H9 (cell line): ENCODE measurements at regions not wholly inside any gene's neighbourhood (a gene's known extent, or its start where the extent isn't known, plus 50 kb on each side); places are given as distances from the start of the nearest gene placed in this dataset.

Experiments used
- DNase-seq: peaks from one replicate; pipeline ENCODE4 v3.0.0-alpha.2; 2017
- H2AFZ ChIP-seq: one replicate; pipeline ENCODE4 v1.6.1; 2013; ENCODE audit warnings: mild to moderate bottlenecking, low read length, control low read depth, moderate library complexity
- H2AK5ac ChIP-seq: 2 replicates; pipeline ENCODE4 v1.6.1; 2013; ENCODE audit warnings: low read length, control low read depth, mixed read lengths; ENCODE audit not compliant: insufficient read length
- H2BK120ac ChIP-seq: one replicate; pipeline ENCODE4 v1.6.1; 2013; ENCODE audit warnings: low read depth, mild to moderate bottlenecking, low read length, control low read depth, inconsistent platforms; ENCODE audit not compliant: poor library complexity, severe bottlenecking
- H2BK12ac ChIP-seq: 2 replicates; pipeline ENCODE4 v1.6.1; 2013; ENCODE audit warnings: low read length, control low read depth, mixed read lengths, low read depth; ENCODE audit not compliant: insufficient read length
- H2BK15ac ChIP-seq: 2 replicates; pipeline ENCODE4 v1.6.1; 2013; ENCODE audit warnings: low read depth, low read length, control low read depth
- H2BK20ac ChIP-seq: one replicate; pipeline ENCODE4 v1.6.1; 2013; ENCODE audit warnings: low read depth, mild to moderate bottlenecking, low read length, control low read depth, inconsistent platforms; ENCODE audit not compliant: poor library complexity, severe bottlenecking
- H2BK5ac ChIP-seq: 2 replicates; pipeline ENCODE4 v1.6.1; 2013; ENCODE audit warnings: low read length, control low read depth, mixed read lengths; ENCODE audit not compliant: insufficient read length
- H3K14ac ChIP-seq: 2 replicates; pipeline ENCODE4 v1.6.1; 2013; ENCODE audit warnings: low read length, control low read depth; ENCODE audit not compliant: insufficient read depth
- H3K18ac ChIP-seq: 2 replicates; pipeline ENCODE4 v1.6.1; 2013; ENCODE audit warnings: low read depth, mild to moderate bottlenecking, mixed read lengths, low read length, control low read depth; ENCODE audit not compliant: insufficient read length
- H3K23ac ChIP-seq: 2 replicates; pipeline ENCODE4 v1.6.1; 2013; ENCODE audit warnings: low read length, control low read depth, mixed read lengths, low read depth; ENCODE audit not compliant: insufficient read length
- H3K23me2 ChIP-seq: 2 replicates; pipeline ENCODE4 v1.6.1; 2013; ENCODE audit warnings: low read depth, mild to moderate bottlenecking, mixed read lengths, low read length, control low read depth; ENCODE audit not compliant: insufficient read length, poor library complexity, severe bottlenecking
- H3K27ac ChIP-seq: 2 replicates; pipeline ENCODE4 v1.5.1; 2013; ENCODE audit warnings: low read length, control low read depth, mixed read lengths, low read depth; ENCODE audit not compliant: insufficient read length
- H3K27me3 ChIP-seq: 2 replicates; pipeline ENCODE4 v1.6.1; 2013; ENCODE audit warnings: low read length, control low read depth, inconsistent platforms; ENCODE audit not compliant: insufficient read depth
- H3K4ac ChIP-seq: 2 replicates; pipeline ENCODE4 v1.6.1; 2013; ENCODE audit warnings: low read depth, mild to moderate bottlenecking, control low read depth, inconsistent platforms, low read length, moderate library complexity
- H3K4me1 ChIP-seq: 2 replicates; pipeline ENCODE4 v1.6.1; 2013; ENCODE audit warnings: low read length, control low read depth, inconsistent platforms; ENCODE audit not compliant: insufficient read depth
- H3K4me2 ChIP-seq: 2 replicates; pipeline ENCODE4 v1.6.1; 2013; ENCODE audit warnings: low read length, control low read depth, mixed read lengths; ENCODE audit not compliant: insufficient read length, insufficient read depth
- H3K56ac ChIP-seq: 2 replicates; pipeline ENCODE4 v1.6.1; 2013; ENCODE audit warnings: low read depth, mild to moderate bottlenecking, mixed read lengths, low read length, control low read depth; ENCODE audit not compliant: insufficient read length
- H3K79me1 ChIP-seq: 2 replicates; pipeline ENCODE4 v1.6.1; 2013; ENCODE audit warnings: low read depth, mild to moderate bottlenecking, moderate library complexity, low read length, control low read depth, inconsistent platforms; ENCODE audit not compliant: insufficient read depth, poor library complexity, severe bottlenecking
- H3K79me2 ChIP-seq: 2 replicates; pipeline ENCODE4 v1.6.1; 2013; ENCODE audit warnings: low read length, control low read depth, inconsistent platforms; ENCODE audit not compliant: insufficient read depth
- H3K9ac ChIP-seq: 2 replicates; pipeline ENCODE4 v1.6.1; 2013; ENCODE audit warnings: low read length, control low read depth, mixed read lengths; ENCODE audit not compliant: insufficient read length; ENCODE audit errors: extremely low read depth
- H3K9me3 ChIP-seq: one replicate; pipeline ENCODE4 v1.6.1; 2013; ENCODE audit warnings: low read depth, low read length, inconsistent platforms; ENCODE audit not compliant: control insufficient read depth
- H3T11ph ChIP-seq: one replicate; pipeline ENCODE4 v1.6.1; 2013; ENCODE audit warnings: mild to moderate bottlenecking, low read length, control low read depth, inconsistent platforms
- H4K20me1 ChIP-seq: one replicate; pipeline ENCODE4 v1.6.1; 2013; ENCODE audit not compliant: control insufficient read depth, insufficient read length, insufficient read depth
- H4K5ac ChIP-seq: 2 replicates; pipeline ENCODE4 v1.6.1; 2013; ENCODE audit warnings: low read depth, mild to moderate bottlenecking, mixed read lengths, low read length, control low read depth; ENCODE audit not compliant: insufficient read length
- H4K8ac ChIP-seq: replicated peaks from 2 replicates; pipeline ENCODE4 v1.6.1; 2013; ENCODE audit warnings: low read length, control low read depth, mixed read lengths, low read depth; ENCODE audit not compliant: insufficient read length
- H4K91ac ChIP-seq: 2 replicates; pipeline ENCODE4 v1.6.1; 2013; ENCODE audit warnings: low read depth, mild to moderate bottlenecking, moderate library complexity, mixed read lengths, low read length, control low read depth; ENCODE audit not compliant: insufficient read length
- H3K27ac Mint-ChIP-seq, 3 experiments: 2 replicates in 2 of 3; 3 replicates in 1 of 3; pipeline ENCODE4 v1.8.0; 2020 to 2021; ENCODE audit warnings: mixed read lengths in 3 of 3, mild to moderate bottlenecking in 1 of 3, moderate library complexity in 1 of 3
- H3K27me3 Mint-ChIP-seq: 2 replicates; pipeline ENCODE4 v1.8.0; 2021; ENCODE audit warnings: low read depth, mild to moderate bottlenecking, moderate library complexity, mixed read lengths
- H3K36me3 Mint-ChIP-seq, 3 experiments: 2 replicates in 2 of 3; 3 replicates in 1 of 3; pipeline ENCODE4 v1.8.0; 2020 to 2021; ENCODE audit warnings: low read depth in 3 of 3, mixed read lengths in 3 of 3; ENCODE audit not compliant: insufficient read depth in 1 of 3
- H3K4me1 Mint-ChIP-seq, 2 experiments: 2 replicates each; pipeline ENCODE4 v1.8.0; 2020; ENCODE audit warnings: mixed read lengths in 2 of 2
- H3K4me3 Mint-ChIP-seq, 2 experiments: 2 replicates in 1 of 2; 3 replicates in 1 of 2; pipeline ENCODE4 v1.8.0; 2020 to 2021; ENCODE audit warnings: mild to moderate bottlenecking in 2 of 2, mixed read lengths in 2 of 2, moderate library complexity in 1 of 2
- H3K9me3 Mint-ChIP-seq, 2 experiments: 2 replicates in 1 of 2; 3 replicates in 1 of 2; pipeline ENCODE4 v1.8.0; 2020; ENCODE audit warnings: mild to moderate bottlenecking in 2 of 2, mixed read lengths in 2 of 2, moderate library complexity in 1 of 2
- WGBS: extraction: QIAGEN DNeasy Blood & Tissue Kit; methylation state at CpG from one replicate; pipeline ENCODE4 v1.1.7; 2013; ENCODE audit warnings: missing lambda C conversion rate, low lambda C conversion rate, mixed read lengths; ENCODE audit not compliant: insufficient read length; ENCODE audit errors: extremely low coverage; 5-methylcytosine and 5-hydroxymethylcytosine counted together
- TF ChIP-seq, protein P1 (sequence below): fragments of 200-600 bp; sonication (generic); conservative IDR thresholded peaks from 3 replicates; pipeline ENCODE4 v1.8.0; 2021; ENCODE audit warnings: antibody characterized with exemption, mild to moderate bottlenecking

DNA sequence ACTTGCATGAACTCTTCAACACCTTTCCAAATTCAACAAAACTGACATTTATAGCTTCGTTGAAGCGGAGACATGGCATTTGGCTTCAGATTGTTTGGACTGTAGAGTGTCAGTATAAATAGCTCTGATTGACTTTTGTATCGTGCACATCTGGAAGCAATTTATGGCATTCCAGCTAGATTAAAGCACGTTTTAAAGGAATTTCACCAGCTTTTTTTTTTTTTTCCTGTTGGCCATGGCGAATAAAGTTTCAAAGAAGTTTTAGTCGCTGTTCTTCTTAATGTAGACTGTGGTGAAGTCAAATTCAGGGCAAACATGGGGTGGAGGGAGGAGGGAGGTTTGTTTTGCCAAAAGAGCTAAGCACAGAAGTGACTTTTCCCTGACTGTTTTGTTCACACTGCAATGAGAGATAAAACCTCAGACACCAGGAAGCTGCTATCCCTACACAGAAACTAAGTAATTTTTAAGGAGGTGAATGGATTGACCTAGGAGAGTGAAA lies 391.0 kb upstream of the RARB start:
- no peaks in the 10 kb centered on the region for H3K9me3 Mint-ChIP-seq
- Histone ChIP-seq H3K4ac (no peak overlapping the region), H2AFZ (no peak overlapping the region)

More for the DNA sequence above, 391.0 kb upstream of the RARB start:
- Histone ChIP-seq H4K5ac (no peak overlapping the region), H4K8ac (no peak overlapping the region), H3K9ac (no peak overlapping the region), H3K4me1 (no peaks in the 10 kb centered on the region), H2BK15ac (no peak overlapping the region), H3K23me2 (no peaks in the 10 kb centered on the region), H3K79me2 (no peaks in the 10 kb centered on the region), H3K14ac (no peak overlapping the region), H2BK5ac (no peak overlapping the region), H2AK5ac (no peak overlapping the region), H4K91ac (no peak overlapping the region), H2BK20ac (no peak overlapping the region), H3K9me3 (no peaks in the 10 kb centered on the region), H3K18ac (no peak overlapping the region), H3K56ac (no peak overlapping the region), H3K27me3 (no peaks in the 10 kb centered on the region), H3K4me2 (no peak overlapping the region), H4K20me1 (no peaks in the 10 kb centered on the region), H3K27ac (no peak overlapping the region), H3T11ph (no peak overlapping the region), H3K23ac (no peak overlapping the region), H2BK120ac (no peak overlapping the region), H3K79me1 (no peaks in the 10 kb centered on the region), H2BK12ac (no peak overlapping the region)
- no peak overlapping the region for H3K4me3 Mint-ChIP-seq
- peaks cover 0 to 2% of the 10 kb centered on the region in 2 experiments; a peak in 1 of 4 replicates for H3K4me1 Mint-ChIP-seq
- no peak overlapping the region for H3K27ac Mint-ChIP-seq
- peaks cover 2% of the 10 kb centered on the region; the same call in 1 of the 2 replicates for H3K27me3 Mint-ChIP-seq
- DNase-seq, result no peak
- WGBS, result no CpG with 5 or more reads among the region's 6 CpGs
- TF ChIP-seq, protein P1, sequence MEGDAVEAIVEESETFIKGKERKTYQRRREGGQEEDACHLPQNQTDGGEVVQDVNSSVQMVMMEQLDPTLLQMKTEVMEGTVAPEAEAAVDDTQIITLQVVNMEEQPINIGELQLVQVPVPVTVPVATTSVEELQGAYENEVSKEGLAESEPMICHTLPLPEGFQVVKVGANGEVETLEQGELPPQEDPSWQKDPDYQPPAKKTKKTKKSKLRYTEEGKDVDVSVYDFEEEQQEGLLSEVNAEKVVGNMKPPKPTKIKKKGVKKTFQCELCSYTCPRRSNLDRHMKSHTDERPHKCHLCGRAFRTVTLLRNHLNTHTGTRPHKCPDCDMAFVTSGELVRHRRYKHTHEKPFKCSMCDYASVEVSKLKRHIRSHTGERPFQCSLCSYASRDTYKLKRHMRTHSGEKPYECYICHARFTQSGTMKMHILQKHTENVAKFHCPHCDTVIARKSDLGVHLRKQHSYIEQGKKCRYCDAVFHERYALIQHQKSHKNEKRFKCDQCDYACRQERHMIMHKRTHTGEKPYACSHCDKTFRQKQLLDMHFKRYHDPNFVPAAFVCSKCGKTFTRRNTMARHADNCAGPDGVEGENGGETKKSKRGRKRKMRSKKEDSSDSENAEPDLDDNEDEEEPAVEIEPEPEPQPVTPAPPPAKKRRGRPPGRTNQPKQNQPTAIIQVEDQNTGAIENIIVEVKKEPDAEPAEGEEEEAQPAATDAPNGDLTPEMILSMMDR, result no peak
- no peaks in the 10 kb centered on the region for H3K36me3 Mint-ChIP-seq
